ENCODE measurements at regions not wholly inside any gene's neighbourhood (a gene's known extent, or its start where the extent isn't known, plus 50 kb on each side); places are given as distances from the start of the nearest gene placed in this dataset.
"Not testable (repeated sequence)": the region's sequence is repeated elsewhere in the genome, so short reads cannot be mapped to it uniquely, and the experiment has no call there.

- DNase-seq, result no peak
These were observed 128.8 kb downstream of the LMNTD1 start for GRCh38 chr12:25424211-25424731.

- DNase-seq, result no peak
These were observed 129.6 kb downstream of the LMNTD1 start for GRCh38 chr12:25423355-25424050.

GRCh38 chr12:25422241-25422640 is 130.8 kb downstream of the LMNTD1 start:
- DNase-seq, result no peak

- no peak for DNase-seq
These were observed 131.4 kb downstream of the LMNTD1 start for GRCh38 chr12:25421651-25422167.

- DNase-seq, result no peak
These were observed 133.0 kb downstream of the LMNTD1 start for GRCh38 chr12:25420116-25420515.

GRCh38 chr12:25419595-25419994 is 133.5 kb downstream of the LMNTD1 start:
- no peak for DNase-seq

- no peak for DNase-seq
These were observed 136.0 kb downstream of the LMNTD1 start for GRCh38 chr12:25417071-25417470.

GRCh38 chr12:25416516-25416915 is 136.6 kb downstream of the LMNTD1 start:
- no peak for DNase-seq

GRCh38 chr12:25415004-25415403 is 138.1 kb downstream of the LMNTD1 start:
- DNase-seq, result no peak

GRCh38 chr12:25412735-25413134 is 140.3 kb downstream of the LMNTD1 start:
- DNase-seq, result no peak

- no peak for DNase-seq
These were observed 148.1 kb downstream of the LMNTD1 start for GRCh38 chr12:25404955-25405354.

- DNase-seq, result no peak
These were observed 151.0 kb upstream of the KRAS start for GRCh38 chr12:25401547-25402345.

- no peak for DNase-seq
These were observed 146.3 kb upstream of the KRAS start for GRCh38 chr12:25397001-25397400.

GRCh38 chr12:25395227-25395626 is 144.5 kb upstream of the KRAS start:
- DNase-seq, result no peak

GRCh38 chr12:25394775-25395174 is 144.0 kb upstream of the KRAS start:
- DNase-seq, result not testable (repeated sequence)

- DNase-seq, result no peak
These were observed 143.3 kb upstream of the KRAS start for GRCh38 chr12:25394025-25394424.

- DNase-seq, result not testable (repeated sequence)
These were observed 140.6 kb upstream of the KRAS start for GRCh38 chr12:25391346-25391745.

- no peak for DNase-seq
These were observed 137.5 kb upstream of the KRAS start for GRCh38 chr12:25388183-25388582.

- no peak for DNase-seq
These were observed 137.0 kb upstream of the KRAS start for GRCh38 chr12:25387732-25388050.

- DNase-seq, result peak; percentile 68
These were observed 136.4 kb upstream of the KRAS start for GRCh38 chr12:25386831-25387731.

GRCh38 chr12:25384893-25385248 is 134.1 kb upstream of the KRAS start:
- DNase-seq, result no peak

GRCh38 chr12:25384038-25384892 is 133.5 kb upstream of the KRAS start:
- DNase-seq, result peak; percentile 27

All from activated T-cell treated with anti-CD3 and anti-CD28 coated beads, Interleukin-2, amount 50 U/mL, for 1 hour (primary cell).